Stimulated activated CD4-positive, alpha-beta T cell treated with anti-CD3 and anti-CD28 coated beads, Interleukin-12 subunit alpha, Interleukin-12 subunit beta, amount 100 ng/mL, for 48 hours (primary cell): ENCODE measurements at regions not wholly inside any gene's neighbourhood (a gene's known extent, or its start where the extent isn't known, plus 50 kb on each side); places are given as distances from the start of the nearest gene placed in this dataset.
"Not testable (repeated sequence)": the region's sequence is repeated elsewhere in the genome, so short reads cannot be mapped to it uniquely, and the experiment has no call there.

Experiments used
- DNase-seq, 3 donors: peaks; one replicate each; pipeline ENCODE4 v3.0.0-alpha.2; 2020; ENCODE audit warnings: low read depth in 2 of 3, low spot score in 1 of 3

- no peak for DNase-seq
Observed at GRCh38 chr2:238597638-238598528, 171.2 kb downstream of the ASB1 start.

DNA sequence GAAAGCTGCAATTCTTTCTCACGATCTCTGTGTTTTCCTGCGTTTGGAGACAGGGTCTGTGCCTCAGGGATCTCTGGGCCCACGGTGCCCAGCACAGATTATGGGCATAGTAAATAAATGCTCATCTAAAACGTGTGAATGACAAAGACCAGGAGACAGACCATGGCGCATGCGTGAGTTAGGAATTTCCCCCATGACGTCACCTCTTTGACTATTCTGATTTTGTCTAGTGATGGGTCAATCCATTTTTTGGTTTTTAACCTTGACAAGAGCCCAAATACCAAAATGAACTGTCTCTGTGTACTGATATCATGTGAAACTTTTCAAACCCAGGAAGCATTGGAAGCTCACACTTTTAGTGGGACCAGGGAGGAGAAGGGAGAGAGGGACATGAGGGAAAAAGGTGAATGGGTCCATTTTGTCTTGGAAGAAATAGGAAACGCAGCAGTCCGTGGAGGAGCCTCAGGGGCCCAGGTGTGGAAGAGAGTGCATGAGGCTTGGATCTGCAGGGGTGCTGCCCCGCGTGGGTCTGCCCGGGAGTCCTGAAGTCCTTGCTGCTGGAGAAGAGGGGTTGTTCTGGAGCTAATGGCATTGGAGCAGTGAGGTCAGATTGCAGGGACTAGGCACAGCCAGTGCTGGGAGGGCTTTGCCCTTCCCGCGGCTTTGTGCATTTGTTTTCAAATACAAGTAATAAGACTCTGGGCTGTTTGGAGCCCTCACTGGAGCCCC, 172.2 kb downstream of the ASB1 start:
- DNase-seq, result no peak

- no peak for DNase-seq
Observed at GRCh38 chr2:238599549-238600505, 173.1 kb downstream of the ASB1 start.

- DNase-seq, result no peak
Observed at GRCh38 chr2:238600506-238601432, 174.0 kb downstream of the ASB1 start.

DNA sequence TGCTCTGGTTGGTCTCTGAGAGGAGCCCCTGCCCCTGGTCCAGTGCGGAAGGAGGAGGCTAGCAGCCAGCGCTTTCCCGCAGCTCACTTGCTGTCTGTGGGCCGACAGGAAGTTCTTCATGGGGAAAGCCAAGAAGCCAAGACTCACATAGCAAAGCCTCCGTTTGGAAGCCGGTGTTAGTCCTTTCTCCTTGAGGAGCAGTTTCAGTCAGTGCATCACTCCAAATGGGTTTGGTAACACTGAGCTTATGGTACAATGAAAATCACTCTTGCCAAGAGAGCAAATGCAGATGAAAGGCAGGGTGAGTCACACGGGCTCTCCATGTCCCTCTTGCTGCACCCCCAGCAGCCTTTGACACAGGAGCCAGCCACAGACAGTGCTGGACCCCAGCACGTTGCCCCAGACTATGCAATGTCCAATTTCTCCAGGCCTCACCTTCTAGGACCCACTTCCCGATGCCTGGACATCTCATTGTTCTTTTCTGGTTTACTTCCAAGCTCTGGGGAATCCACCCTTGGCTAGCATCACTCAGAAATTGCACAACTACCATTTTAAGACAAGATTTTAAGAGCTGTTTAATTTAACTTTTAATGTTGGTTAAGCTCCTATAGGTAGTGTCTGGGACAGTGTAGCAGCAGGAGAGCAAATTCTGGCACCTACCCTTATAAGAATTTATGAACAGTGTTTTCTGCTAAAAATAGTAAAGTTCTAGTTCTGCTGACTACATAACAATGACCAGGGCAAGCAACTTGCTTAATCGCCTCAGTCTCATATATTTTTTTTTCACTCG, 174.9 kb downstream of the ASB1 start:
- no peak for DNase-seq

DNA sequence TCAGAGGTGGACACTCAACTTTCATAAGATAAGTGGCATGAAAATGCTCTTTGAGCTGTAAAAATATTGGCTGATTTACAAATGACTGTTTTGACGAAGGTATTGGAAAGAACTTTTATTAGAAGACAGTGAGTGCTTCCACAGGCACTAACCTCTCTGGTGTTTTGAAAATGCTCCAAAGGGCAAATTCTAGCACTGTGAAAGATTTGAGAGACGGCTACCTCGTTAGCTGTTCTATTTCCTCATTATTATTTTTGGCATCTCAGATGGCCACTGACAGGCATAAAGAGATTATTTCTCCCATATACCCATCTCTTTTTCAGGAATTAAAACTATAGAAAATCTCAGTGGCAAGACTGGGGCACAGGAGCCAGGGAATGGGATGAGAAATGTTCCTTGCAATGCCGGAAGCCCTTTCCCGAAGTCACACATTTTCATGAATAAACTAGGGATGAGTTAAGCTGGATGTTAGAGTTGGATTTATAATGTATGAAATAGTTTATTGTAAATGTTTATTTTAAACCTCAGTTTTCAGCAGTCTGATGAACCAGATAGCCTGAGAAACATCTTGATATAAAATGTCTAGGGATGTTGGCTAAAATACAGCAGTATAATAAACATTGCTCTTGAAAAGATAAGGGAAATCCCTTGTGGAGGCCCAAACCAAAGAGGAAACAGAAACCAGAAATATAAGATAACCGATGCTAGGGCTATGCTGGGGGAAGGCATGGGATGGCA, 175.7 kb downstream of the ASB1 start:
- no peak for DNase-seq

DNA sequence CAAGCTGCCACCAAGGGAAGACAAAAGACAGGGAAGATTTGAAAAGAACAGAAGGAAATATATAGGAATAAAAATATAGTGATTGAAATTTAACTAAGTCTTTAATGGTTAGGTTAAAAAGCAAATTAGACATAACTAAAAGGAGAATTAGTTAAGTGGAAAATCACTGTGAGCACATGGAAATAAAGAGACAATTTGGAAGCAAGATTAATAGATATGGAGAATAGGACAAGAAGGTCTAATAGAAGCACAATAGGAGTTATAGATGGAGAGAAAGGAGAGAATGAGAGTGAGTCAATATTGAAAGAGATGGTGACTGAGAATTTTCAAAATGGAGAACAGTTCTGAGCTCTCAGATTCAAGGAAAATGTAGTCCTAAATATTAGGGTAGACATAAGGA, 176.9 kb downstream of the ASB1 start:
- no peak for DNase-seq

- no peak for DNase-seq
Observed at GRCh38 chr2:238606311-238606710, 179.6 kb downstream of the ASB1 start.

- DNase-seq, result no peak
Observed at GRCh38 chr2:238613610-238614009, 186.9 kb downstream of the ASB1 start.

- DNase-seq, result no peak
Observed at GRCh38 chr2:238614376-238614775, 187.6 kb downstream of the ASB1 start.

DNA sequence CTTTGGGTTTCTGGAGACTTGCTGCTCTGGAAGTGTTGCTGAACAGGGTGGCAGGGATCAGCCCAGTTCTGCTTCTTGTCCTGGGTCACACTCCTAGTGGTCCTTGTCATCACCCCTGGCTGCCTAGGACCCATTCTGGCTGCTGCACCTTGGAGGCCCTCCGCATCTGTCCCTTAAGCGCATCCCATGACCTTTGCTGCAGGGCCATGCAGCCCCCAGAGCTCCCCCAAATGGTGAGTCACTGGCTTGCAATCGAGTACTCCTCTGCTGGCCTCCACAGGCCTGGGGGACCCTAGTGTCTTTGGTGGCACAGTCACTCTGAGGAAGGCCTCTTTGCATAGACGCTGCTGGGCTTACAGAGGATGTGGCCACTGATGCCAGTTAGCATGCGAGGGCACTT, 188.5 kb downstream of the ASB1 start:
- DNase-seq, result no peak

DNA sequence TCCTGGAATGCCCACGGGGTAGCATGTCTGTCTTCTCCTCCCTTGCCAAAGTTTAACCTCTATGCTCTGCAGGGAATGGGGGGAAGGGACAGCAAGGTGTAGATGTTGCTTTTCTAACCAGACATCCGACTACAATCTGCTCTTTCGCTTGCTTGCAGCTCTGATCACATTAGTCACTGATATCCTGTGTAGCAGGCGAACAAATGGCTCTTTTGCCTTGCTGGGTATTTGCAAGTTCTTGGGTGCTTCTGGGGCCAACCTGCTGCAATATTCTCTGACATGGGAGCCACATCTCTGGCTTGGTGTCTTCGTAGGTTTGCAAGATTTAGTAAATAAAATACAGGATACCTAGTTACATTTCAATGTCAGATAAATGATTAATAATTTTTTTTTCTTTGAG, 190.0 kb downstream of the ASB1 start:
- DNase-seq, result no peak

- not testable (repeated sequence) for DNase-seq
Observed at GRCh38 chr2:238618494-238619283, 192.0 kb downstream of the ASB1 start.

- no peak for DNase-seq
Observed at GRCh38 chr2:238627899-238628298, 201.2 kb downstream of the ASB1 start.

DNA sequence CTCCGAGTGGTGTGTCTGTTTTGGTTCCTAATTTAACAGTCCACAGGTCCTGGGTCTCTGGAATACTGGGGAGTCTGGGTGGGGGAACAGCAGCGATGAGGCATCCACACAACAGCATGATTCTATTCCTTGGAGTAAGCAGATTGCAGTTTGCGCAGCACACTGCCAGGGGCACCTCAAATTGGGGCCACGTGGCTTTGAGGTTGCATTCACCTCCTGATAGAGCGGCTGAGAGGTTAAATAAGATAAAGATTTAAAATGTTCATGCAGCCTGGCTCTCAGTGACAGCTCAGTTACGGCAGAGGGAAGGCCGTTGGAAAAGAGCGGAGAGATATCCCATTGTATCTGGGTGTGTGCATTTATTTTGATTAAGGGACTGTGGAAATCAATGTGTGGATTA, 202.3 kb downstream of the ASB1 start:
- no peak for DNase-seq

GRCh38 chr2:238631491-238632180, 204.9 kb downstream of the ASB1 start:
- no peak for DNase-seq
